Liver (tissue), 7 donors: ENCODE measurements at regions not wholly inside any gene's neighbourhood (a gene's known extent, or its start where the extent isn't known, plus 50 kb on each side); places are given as distances from the start of the nearest gene placed in this dataset.

Source experiments
- DNase-seq: peaks from one replicate; pipeline ENCODE4 v3.0.0-alpha.2; 2017; ENCODE audit warnings: low spot score
- H3K27ac ChIP-seq, 2 donors: one replicate each; pipeline ENCODE4 v1.7.0; 2013; ENCODE audit warnings: inconsistent platforms in 2 of 2, low read length in 2 of 2, control low read depth in 1 of 2, low read depth in 1 of 2, mild to moderate bottlenecking in 1 of 2
- H3K27me3 ChIP-seq, 4 donors: one replicate each; pipeline versions ENCODE4 v1.6.1 to v1.7.0; 2013; ENCODE audit warnings: low read length in 3 of 4, inconsistent platforms in 1 of 4, mild to moderate bottlenecking in 1 of 4, moderate library complexity in 1 of 4; ENCODE audit not compliant: control insufficient read depth in 4 of 4, insufficient read depth in 4 of 4
- H3K36me3 ChIP-seq, 4 donors: one replicate each; pipeline versions ENCODE4 v1.6.1 to v1.7.0; 2013; ENCODE audit warnings: low read length in 3 of 4, mild to moderate bottlenecking in 3 of 4, low read depth in 1 of 4, moderate library complexity in 1 of 4; ENCODE audit not compliant: control insufficient read depth in 4 of 4, insufficient read depth in 3 of 4
- H3K4me1 ChIP-seq, 4 donors: one replicate each; pipeline versions ENCODE4 v1.6.1 to v1.7.0; 2013; ENCODE audit warnings: low read length in 3 of 4, mild to moderate bottlenecking in 3 of 4, moderate library complexity in 1 of 4; ENCODE audit not compliant: control insufficient read depth in 4 of 4, insufficient read depth in 4 of 4
- H3K4me3 ChIP-seq, 3 donors: one replicate each; pipeline versions ENCODE4 v1.6.1 to v1.7.0; 2013; ENCODE audit warnings: low read length in 3 of 3, control low read depth in 1 of 3, low read depth in 1 of 3, mild to moderate bottlenecking in 1 of 3
- H3K9ac ChIP-seq, 2 donors: one replicate each; pipeline ENCODE4 v1.7.0; 2013; ENCODE audit warnings: low read length in 2 of 2, mild to moderate bottlenecking in 2 of 2, moderate library complexity in 2 of 2, control low read depth in 1 of 2, low read depth in 1 of 2
- H3K9me3 ChIP-seq, 4 donors: one replicate each; pipeline versions ENCODE4 v1.6.1 to v1.7.0; 2013; ENCODE audit warnings: low read length in 3 of 4; ENCODE audit not compliant: control insufficient read depth in 4 of 4
- FOXA2 ChIP-seq: IDR thresholded peaks from 2 replicates; pipeline ENCODE4 v1.6.1; 2016; ENCODE audit warnings: antibody characterized with exemption
- GABPA ChIP-seq, 2 donors: IDR thresholded peaks in 1 of 2; conservative IDR thresholded peaks in 1 of 2; 2 replicates each; pipeline ENCODE4 v1.6.1; 2016; ENCODE audit warnings: antibody characterized with exemption in 2 of 2, mild to moderate bottlenecking in 1 of 2, moderate library complexity in 1 of 2
- HNF4G ChIP-seq: IDR thresholded peaks from 2 replicates; pipeline ENCODE4 v1.6.1; 2016; ENCODE audit warnings: antibody characterized with exemption
- NR2F2 ChIP-seq: IDR thresholded peaks from 2 replicates; pipeline ENCODE4 v1.6.1; 2016; ENCODE audit warnings: antibody characterized with exemption
- RXRA ChIP-seq, 2 donors: IDR thresholded peaks; 2 replicates each; pipeline ENCODE4 v1.6.1; 2017 to 2018; ENCODE audit warnings: antibody characterized with exemption in 2 of 2, mild to moderate bottlenecking in 1 of 2
- YY1 ChIP-seq: IDR thresholded peaks from 2 replicates; pipeline ENCODE4 v1.6.1; 2016; ENCODE audit warnings: antibody characterized with exemption, mild to moderate bottlenecking
- WGBS: extraction: QIAGEN DNeasy Blood & Tissue Kit; methylation state at CpG from one replicate; pipeline ENCODE4 v1.1.7; 2013; 5-methylcytosine and 5-hydroxymethylcytosine counted together
- TF ChIP-seq, protein P1 (sequence below): IDR thresholded peaks from 2 replicates; pipeline ENCODE4 v1.6.1; 2016; ENCODE audit warnings: antibody characterized with exemption, mild to moderate bottlenecking
- donor health status: healthy.
- donor health status: healthy.
- donor health status: healthy.
- donor health status: healthy.

GRCh38 chr22:46067159-46068111 is 82.9 kb upstream of the PPARA start:
- no peak for DNase-seq
- no peak for TF ChIP-seq YY1
- TF ChIP-seq NR2F2: peak; percentile 21
- H3K4me3 ChIP-seq: no peak overlapping the region
- peak overlapping the region; percentile 100 for H3K27ac ChIP-seq
- H3K4me1 ChIP-seq: peaks cover 0 to 45% (median 28%) of the 10 kb centered on the region in 4 donors
- no peaks in the 10 kb centered on the region for H3K9me3 ChIP-seq
- H3K36me3 ChIP-seq: no peaks in the 10 kb centered on the region
- 60% methylated on average over 19 of the region's 19 CpGs for WGBS
- no peaks in the 10 kb centered on the region for H3K27me3 ChIP-seq
- H3K9ac ChIP-seq: peak overlapping the region; percentile 30 to 66

DNA sequence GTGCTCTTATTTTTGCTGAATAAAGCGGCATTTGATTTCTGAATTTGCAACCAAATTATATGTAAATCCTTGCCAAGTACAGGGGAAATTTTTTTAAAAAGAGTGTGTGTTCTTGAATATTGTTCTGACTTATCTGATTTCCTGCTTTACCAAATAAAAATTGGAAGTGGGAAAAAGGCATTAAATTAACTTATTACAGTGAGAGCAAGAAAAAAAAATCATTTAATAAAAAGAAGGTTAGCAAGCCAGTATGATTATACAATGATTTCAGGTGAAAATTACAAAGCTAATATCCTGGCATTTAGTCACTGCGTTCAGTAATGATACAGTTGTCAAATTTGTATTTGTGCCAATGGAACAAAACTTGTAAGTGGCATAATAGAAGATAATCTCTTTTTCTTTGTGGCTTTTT is 82.1 kb upstream of the PPARA start:
- DNase-seq: no peak
- Histone ChIP-seq H3K4me1 (peaks cover 0 to 45% (median 28%) of the 10 kb centered on the region in 4 donors), H3K9ac (peak overlapping the region; percentile 0 to 91), H3K27ac (peak overlapping the region; percentile 100), H3K9me3 (no peaks in the 10 kb centered on the region), H3K4me3 (no peak overlapping the region), H3K27me3 (no peaks in the 10 kb centered on the region), H3K36me3 (no peaks in the 10 kb centered on the region)
- TF ChIP-seq, protein P1, sequence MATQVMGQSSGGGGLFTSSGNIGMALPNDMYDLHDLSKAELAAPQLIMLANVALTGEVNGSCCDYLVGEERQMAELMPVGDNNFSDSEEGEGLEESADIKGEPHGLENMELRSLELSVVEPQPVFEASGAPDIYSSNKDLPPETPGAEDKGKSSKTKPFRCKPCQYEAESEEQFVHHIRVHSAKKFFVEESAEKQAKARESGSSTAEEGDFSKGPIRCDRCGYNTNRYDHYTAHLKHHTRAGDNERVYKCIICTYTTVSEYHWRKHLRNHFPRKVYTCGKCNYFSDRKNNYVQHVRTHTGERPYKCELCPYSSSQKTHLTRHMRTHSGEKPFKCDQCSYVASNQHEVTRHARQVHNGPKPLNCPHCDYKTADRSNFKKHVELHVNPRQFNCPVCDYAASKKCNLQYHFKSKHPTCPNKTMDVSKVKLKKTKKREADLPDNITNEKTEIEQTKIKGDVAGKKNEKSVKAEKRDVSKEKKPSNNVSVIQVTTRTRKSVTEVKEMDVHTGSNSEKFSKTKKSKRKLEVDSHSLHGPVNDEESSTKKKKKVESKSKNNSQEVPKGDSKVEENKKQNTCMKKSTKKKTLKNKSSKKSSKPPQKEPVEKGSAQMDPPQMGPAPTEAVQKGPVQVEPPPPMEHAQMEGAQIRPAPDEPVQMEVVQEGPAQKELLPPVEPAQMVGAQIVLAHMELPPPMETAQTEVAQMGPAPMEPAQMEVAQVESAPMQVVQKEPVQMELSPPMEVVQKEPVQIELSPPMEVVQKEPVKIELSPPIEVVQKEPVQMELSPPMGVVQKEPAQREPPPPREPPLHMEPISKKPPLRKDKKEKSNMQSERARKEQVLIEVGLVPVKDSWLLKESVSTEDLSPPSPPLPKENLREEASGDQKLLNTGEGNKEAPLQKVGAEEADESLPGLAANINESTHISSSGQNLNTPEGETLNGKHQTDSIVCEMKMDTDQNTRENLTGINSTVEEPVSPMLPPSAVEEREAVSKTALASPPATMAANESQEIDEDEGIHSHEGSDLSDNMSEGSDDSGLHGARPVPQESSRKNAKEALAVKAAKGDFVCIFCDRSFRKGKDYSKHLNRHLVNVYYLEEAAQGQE: no peak
- 49% methylated on average over 2 of the region's 2 CpGs for WGBS

DNA sequence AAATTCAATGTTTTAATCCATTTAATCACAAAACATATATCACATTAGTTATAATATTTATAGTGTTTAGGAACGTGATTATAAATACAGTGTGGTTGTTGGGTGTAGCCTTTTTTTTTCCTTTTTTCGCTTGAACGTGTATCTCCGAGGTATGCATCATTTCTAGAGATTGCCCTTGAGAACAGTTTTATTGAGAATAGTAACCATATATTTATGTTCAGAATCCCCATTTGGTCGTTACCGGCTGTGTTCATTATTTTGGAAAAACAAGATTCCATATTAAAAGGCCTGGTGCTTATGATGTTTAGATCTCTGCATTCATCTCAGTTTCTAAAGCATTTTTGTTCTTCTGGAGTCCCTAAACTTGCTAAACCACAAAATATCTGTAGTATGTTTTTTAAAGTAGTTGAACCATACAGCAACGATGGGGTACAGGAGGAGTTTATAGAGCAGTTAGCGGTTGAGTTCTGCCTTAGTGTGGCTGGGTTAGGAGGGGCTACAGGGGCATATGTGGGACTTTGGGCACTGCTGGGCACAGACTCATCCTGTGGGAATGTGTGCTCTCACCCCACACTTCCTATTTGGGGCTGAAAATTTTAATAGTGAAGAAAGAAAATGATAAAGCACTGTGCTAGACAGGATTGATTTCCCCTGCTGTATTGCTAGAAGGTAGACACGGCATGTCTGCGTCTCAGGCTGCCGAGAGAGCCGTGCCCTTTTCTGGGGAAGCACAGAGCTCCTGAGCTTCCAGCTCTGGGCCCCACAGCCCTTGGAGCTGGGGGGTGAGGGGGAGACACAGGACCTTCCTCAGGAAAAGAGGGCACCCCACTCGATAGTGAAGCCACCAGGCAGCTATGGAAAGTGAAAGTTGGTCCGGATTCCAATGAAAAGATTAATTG is 81.5 kb upstream of the PPARA start:
- H3K4me3 ChIP-seq: peak overlapping the region; percentile 56 to 65 (median 59)
- no peaks in the 10 kb centered on the region for H3K27me3 ChIP-seq
- no peaks in the 10 kb centered on the region for H3K9me3 ChIP-seq
- H3K27ac ChIP-seq: peak overlapping the region; percentile 100
- no peak for DNase-seq
- H3K36me3 ChIP-seq: no peaks in the 10 kb centered on the region
- peak overlapping the region; percentile 91 to 99 for H3K9ac ChIP-seq
- H3K4me1 ChIP-seq: peaks cover 0 to 41% (median 28%) of the 10 kb centered on the region in 4 donors
- whole genome bisulfite sequencing: 18% methylated on average over 14 of the region's 14 CpGs
- TF ChIP-seq GABPA (IDR thresholded peaks at IDR 0.05 in 1 of 2, conservative IDR thresholded peaks at IDR 0.05 in 1 of 2) (no peak), FOXA2 (no peak), HNF4G (no peak), RXRA (IDR thresholded peaks at IDR 0.05) (no peak)
- TF ChIP-seq, protein P1: no peak
